Activated naive CD4-positive, alpha-beta T cell treated with anti-CD3 and anti-CD28 coated beads for 36 hours (primary cell): ENCODE measurements at regions not wholly inside any gene's neighbourhood (a gene's known extent, or its start where the extent isn't known, plus 50 kb on each side); places are given as distances from the start of the nearest gene placed in this dataset.

Experiments
- CTCF ChIA-PET: fragments of 350-600 bp; sonication (Branson Sonifier 250); formaldehyde crosslinking; loops from one replicate; lab custom pipeline; 2021; ENCODE audit warnings: antibody characterized with exemption; lab: Charles Lee
- DNase-seq: peaks from one replicate; pipeline ENCODE4 v3.0.0-alpha.2; 2020
- H3K27ac Mint-ChIP-seq: one replicate; pipeline ENCODE4 v1.8.0; 2021; ENCODE audit warnings: mild to moderate bottlenecking, mixed read lengths
- H3K27me3 Mint-ChIP-seq: one replicate; pipeline ENCODE4 v1.8.0; 2021; ENCODE audit warnings: low read depth, mixed read lengths
- H3K36me3 Mint-ChIP-seq: one replicate; pipeline ENCODE4 v1.8.0; 2021; ENCODE audit warnings: low read depth, mixed read lengths
- H3K4me1 Mint-ChIP-seq: one replicate; pipeline ENCODE4 v1.8.0; 2021; ENCODE audit warnings: low read depth, mixed read lengths
- H3K4me3 Mint-ChIP-seq: one replicate; pipeline ENCODE4 v1.8.0; 2021; ENCODE audit warnings: mild to moderate bottlenecking, moderate library complexity, mixed read lengths
- H3K9me3 Mint-ChIP-seq: one replicate; pipeline ENCODE4 v1.8.0; 2021; ENCODE audit warnings: mixed read lengths
- intact Hi-C: fragments of 100-400 bp; cut with micrococcal nuclease; formaldehyde crosslinking; loops from one replicate; pipeline ENCODE4 v1.15.1; 2023

- no peaks in the 10 kb centered on the region for H3K9me3 Mint-ChIP-seq
- no peak overlapping the region for H3K4me3 Mint-ChIP-seq
- CTCF ChIA-PET: no interaction called here
- H3K36me3 Mint-ChIP-seq: no peaks in the 10 kb centered on the region
- no peak overlapping the region for H3K27ac Mint-ChIP-seq
- DNase-seq: no peak
- H3K27me3 Mint-ChIP-seq: peaks cover 3% of the 10 kb centered on the region
- intact Hi-C loops: no loop called here
- H3K4me1 Mint-ChIP-seq: no peaks in the 10 kb centered on the region
Measured at GRCh38 chr16:72236866-72237265, 64.9 kb upstream of the PMFBP1 start.

GRCh38 chr16:72234387-72234786, 62.4 kb upstream of the PMFBP1 start:
- no peak for DNase-seq
- Mint-ChIP-seq H3K27me3 (peaks cover 5% of the 10 kb centered on the region), H3K4me1 (no peaks in the 10 kb centered on the region), H3K9me3 (no peaks in the 10 kb centered on the region), H3K4me3 (no peak overlapping the region), H3K27ac (no peak overlapping the region), H3K36me3 (no peaks in the 10 kb centered on the region)
- intact Hi-C loops: no loop called here
- CTCF ChIA-PET: no interaction called here

DNA sequence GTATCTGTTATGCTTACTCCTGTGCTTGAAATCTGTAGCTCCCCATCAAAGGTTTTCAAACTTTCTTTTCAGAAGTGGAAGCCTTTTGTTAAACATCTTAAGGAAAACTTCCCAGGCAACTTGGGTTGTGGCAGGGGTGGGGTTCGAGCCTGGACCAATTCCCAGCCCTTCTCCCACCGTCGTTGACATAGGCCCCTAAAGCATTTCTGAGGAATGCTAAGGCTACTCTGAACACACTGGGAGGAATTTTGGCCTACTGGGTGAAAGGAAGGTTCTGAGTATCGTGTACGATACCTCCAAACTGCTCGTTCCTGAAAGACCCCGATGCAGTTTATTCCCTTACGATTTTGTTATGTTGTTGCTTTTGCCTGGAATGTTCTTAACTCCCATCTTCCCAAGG, 56.1 kb upstream of the PMFBP1 start:
- peaks cover 5% of the 10 kb centered on the region for H3K27me3 Mint-ChIP-seq
- no peak overlapping the region for H3K27ac Mint-ChIP-seq
- no peak for DNase-seq
- no peak overlapping the region for H3K4me3 Mint-ChIP-seq
- CTCF ChIA-PET: interaction anchor here (0.6 kb wide), 1 partner anchor 10 kb away, joined by 4 read pairs; no protein-coding TSS in a partner anchor
- intact Hi-C loops: no loop called here
- H3K36me3 Mint-ChIP-seq: no peaks in the 10 kb centered on the region
- no peaks in the 10 kb centered on the region for H3K9me3 Mint-ChIP-seq
- H3K4me1 Mint-ChIP-seq: no peaks in the 10 kb centered on the region

DNA sequence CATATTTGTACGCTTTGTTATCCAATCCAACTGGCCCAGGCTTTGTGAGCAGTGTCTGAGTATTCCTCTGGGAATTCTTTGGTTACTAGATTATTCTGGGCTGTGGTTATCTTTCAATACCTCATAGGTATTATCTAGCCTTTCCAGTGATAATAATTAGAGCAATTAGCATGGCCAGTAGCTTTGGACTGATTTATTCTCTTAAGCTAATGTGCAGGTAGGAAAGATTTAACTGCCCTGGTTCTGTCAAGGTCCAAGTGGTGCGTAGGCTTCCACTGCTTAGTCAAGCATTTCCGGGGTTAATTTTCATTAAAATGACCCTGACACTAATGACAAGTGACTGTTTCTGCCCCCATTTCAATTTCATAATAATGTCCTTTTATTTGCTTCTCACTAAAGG, 54.2 kb upstream of the PMFBP1 start:
- CTCF ChIA-PET: interaction anchor here (1.3 kb wide), 1 partner anchor 101 kb away, joined by 4 read pairs; no protein-coding TSS in a partner anchor
- H3K27ac Mint-ChIP-seq: no peak overlapping the region
- no peak overlapping the region for H3K4me3 Mint-ChIP-seq

GRCh38 chr16:72224260-72224768, 52.4 kb upstream of the PMFBP1 start:
- intact Hi-C loops: no loop called here
- no peaks in the 10 kb centered on the region for H3K36me3 Mint-ChIP-seq
- DNase-seq: no peak
- H3K27ac Mint-ChIP-seq: no peak overlapping the region
- CTCF ChIA-PET: no interaction called here
- no peaks in the 10 kb centered on the region for H3K9me3 Mint-ChIP-seq
- no peak overlapping the region for H3K4me3 Mint-ChIP-seq
- no peaks in the 10 kb centered on the region for H3K4me1 Mint-ChIP-seq
- H3K27me3 Mint-ChIP-seq: peaks cover 2% of the 10 kb centered on the region

More for the DNA sequence above, 54.2 kb upstream of the PMFBP1 start:
- intact Hi-C loops: no loop called here
- H3K36me3 Mint-ChIP-seq: no peaks in the 10 kb centered on the region
- H3K9me3 Mint-ChIP-seq: no peaks in the 10 kb centered on the region
- H3K27me3 Mint-ChIP-seq: peaks cover 5% of the 10 kb centered on the region
- DNase-seq: no peak
- no peaks in the 10 kb centered on the region for H3K4me1 Mint-ChIP-seq

- H3K27me3 Mint-ChIP-seq: peaks cover 2% of the 10 kb centered on the region
- H3K36me3 Mint-ChIP-seq: no peaks in the 10 kb centered on the region
- no peak for DNase-seq
- H3K4me3 Mint-ChIP-seq: no peak overlapping the region
- CTCF ChIA-PET: no interaction called here
- intact Hi-C loops: no loop called here
- H3K27ac Mint-ChIP-seq: no peak overlapping the region
- no peaks in the 10 kb centered on the region for H3K4me1 Mint-ChIP-seq
- H3K9me3 Mint-ChIP-seq: no peaks in the 10 kb centered on the region
Measured at GRCh38 chr16:72222503-72222902, 50.5 kb upstream of the PMFBP1 start.
